Hematopoietic multipotent progenitor cell treated with erythropoietin and hydrocortisone succinate and interleukin-3 and kit ligand, for 17 days (in vitro differentiated cells): ENCODE measurements at regions not wholly inside any gene's neighbourhood (a gene's known extent, or its start where the extent isn't known, plus 50 kb on each side); places are given as distances from the start of the nearest gene placed in this dataset.
A peak's percentile ranks its signal among the peaks of the same experiment; 100 is the strongest.
"Not testable (repeated sequence)": the region's sequence is repeated elsewhere in the genome, so short reads cannot be mapped to it uniquely, and the experiment has no call there.

Experiments
- DNase-seq: peaks from one replicate; pipeline ENCODE4 v3.0.0-alpha.2; 2015; ENCODE audit warnings: low spot score

- DNase-seq: no peak
Observed at GRCh38 chr21:15472108-15473040, 257.4 kb upstream of the USP25 start.

- not testable (repeated sequence) for DNase-seq
Observed at GRCh38 chr21:15477773-15478172, 252.0 kb upstream of the USP25 start.

- no peak for DNase-seq
Observed at GRCh38 chr21:15480160-15480559, 249.6 kb upstream of the USP25 start.

- peak; percentile 49 for DNase-seq
Observed at GRCh38 chr21:15483138-15483780, 246.5 kb upstream of the USP25 start.

GRCh38 chr21:15486460-15487195 lies 243.2 kb upstream of the USP25 start:
- DNase-seq: no peak

GRCh38 chr21:15487196-15487550 lies 242.6 kb upstream of the USP25 start:
- DNase-seq: no peak

GRCh38 chr21:15491100-15491499 lies 238.7 kb upstream of the USP25 start:
- no peak for DNase-seq

GRCh38 chr21:15493646-15494045 lies 236.1 kb upstream of the USP25 start:
- no peak for DNase-seq

GRCh38 chr21:15494481-15494880 lies 235.3 kb upstream of the USP25 start:
- DNase-seq: no peak

GRCh38 chr21:15495965-15496364 lies 233.8 kb upstream of the USP25 start:
- DNase-seq: no peak

GRCh38 chr21:15496911-15497310 lies 232.9 kb upstream of the USP25 start:
- DNase-seq: no peak

- no peak for DNase-seq
Observed at GRCh38 chr21:15498455-15498854, 231.3 kb upstream of the USP25 start.

GRCh38 chr21:15506086-15506485 lies 223.7 kb upstream of the USP25 start:
- DNase-seq: no peak

GRCh38 chr21:15508554-15508953 lies 221.2 kb upstream of the USP25 start:
- no peak for DNase-seq

GRCh38 chr21:15514073-15514946 lies 215.5 kb upstream of the USP25 start:
- no peak for DNase-seq

GRCh38 chr21:15515908-15516307 lies 213.9 kb upstream of the USP25 start:
- DNase-seq: no peak

- no peak for DNase-seq
Observed at GRCh38 chr21:15517394-15517793, 212.4 kb upstream of the USP25 start.

- no peak for DNase-seq
Observed at GRCh38 chr21:15520811-15521643, 208.8 kb upstream of the USP25 start.

- no peak for DNase-seq
Observed at GRCh38 chr21:15521644-15522001, 208.2 kb upstream of the USP25 start.

GRCh38 chr21:15522148-15522547 lies 207.6 kb upstream of the USP25 start:
- DNase-seq: no peak

GRCh38 chr21:15524855-15525254 lies 204.9 kb upstream of the USP25 start:
- no peak for DNase-seq
